SK-N-SH treated with all-trans-retinoic acid at 6 μM for 48 hours (cell line): ENCODE measurements at regions not wholly inside any gene's neighbourhood (a gene's known extent, or its start where the extent isn't known, plus 50 kb on each side); places are given as distances from the start of the nearest gene placed in this dataset.

Experiments
- ATAC-seq: fragments of 200-7000 bp; cut with Tn5 transposase; 3 replicates; pipeline ENCODE4 v1.9.1; 2020; ENCODE audit warnings: mild to moderate bottlenecking, moderate library complexity
- ARNTL ChIP-seq: fragments of 450-650 bp; formaldehyde crosslinking; IDR thresholded peaks from 2 replicates; pipeline ENCODE4 v1.5.0; 2020; ENCODE audit warnings: low read depth, mild to moderate bottlenecking, moderate library complexity, borderline replicate concordance
- BACH2 ChIP-seq: fragments of 250-450 bp; sonication (Bioruptor Pico); IDR thresholded peaks from 2 replicates; pipeline ENCODE4 v1.9.0; 2021; ENCODE audit warnings: mild to moderate bottlenecking, borderline replicate concordance
- CSDC2 ChIP-seq: fragments of 250-450 bp; sonication (Bioruptor Pico); IDR thresholded peaks from 2 replicates; pipeline ENCODE4 v1.5.0; 2020; ENCODE audit warnings: mild to moderate bottlenecking, moderate library complexity
- CSRNP3 ChIP-seq: fragments of 250-450 bp; sonication (Bioruptor Pico); IDR thresholded peaks from 2 replicates; pipeline ENCODE4 v1.5.1; 2021; ENCODE audit warnings: mild to moderate bottlenecking, moderate library complexity
- ESRRG ChIP-seq: fragments of 250-450 bp; sonication (Bioruptor Pico); IDR thresholded peaks from 2 replicates; pipeline ENCODE4 v1.6.1; 2021; ENCODE audit warnings: mild to moderate bottlenecking
- GLIS3 ChIP-seq: fragments of 250-450 bp; sonication (Bioruptor Pico); IDR thresholded peaks from 2 replicates; pipeline ENCODE4 v1.5.0; 2020; ENCODE audit warnings: mild to moderate bottlenecking, moderate library complexity
- ISL1 ChIP-seq: fragments of 250-450 bp; sonication (Bioruptor Pico); IDR thresholded peaks from 2 replicates; pipeline ENCODE4 v2.1.2; 2022; ENCODE audit warnings: mild to moderate bottlenecking, moderate library complexity
- OSR1 ChIP-seq: fragments of 250-450 bp; sonication (Bioruptor Pico); IDR thresholded peaks from 2 replicates; pipeline ENCODE4 v1.8.0; 2022; ENCODE audit warnings: moderate library complexity, mild to moderate bottlenecking, inconsistent platforms
- PATZ1 ChIP-seq: fragments of 250-450 bp; sonication (Bioruptor Pico); IDR thresholded peaks from 2 replicates; pipeline ENCODE4 v1.8.0; 2020; ENCODE audit warnings: mild to moderate bottlenecking, moderate library complexity, borderline replicate concordance
- POU6F1 ChIP-seq: fragments of 250-450 bp; sonication (Bioruptor Pico); IDR thresholded peaks from 2 replicates; pipeline ENCODE4 v1.8.0; 2021; ENCODE audit warnings: low read depth, mild to moderate bottlenecking, moderate library complexity, borderline replicate concordance
- PPARA ChIP-seq: fragments of 250-450 bp; sonication (Bioruptor Pico); IDR thresholded peaks from 2 replicates; pipeline ENCODE4 v1.5.0; 2020; ENCODE audit warnings: mild to moderate bottlenecking, borderline replicate concordance
- RARB ChIP-seq: fragments of 250-450 bp; sonication (Bioruptor Pico); IDR thresholded peaks from 2 replicates; pipeline ENCODE4 v1.8.0; 2021; ENCODE audit warnings: mild to moderate bottlenecking, moderate library complexity
- SNAI2 ChIP-seq: fragments of 250-450 bp; sonication (Bioruptor Pico); IDR thresholded peaks from 2 replicates; pipeline ENCODE4 v1.5.0; 2020; ENCODE audit warnings: mild to moderate bottlenecking, moderate library complexity
- TCF4 ChIP-seq: fragments of 250-450 bp; sonication (Bioruptor Pico); IDR thresholded peaks from 2 replicates; pipeline ENCODE4 v1.8.0; 2021; ENCODE audit warnings: mild to moderate bottlenecking, moderate library complexity, borderline replicate concordance
- TOX ChIP-seq: fragments of 250-450 bp; sonication (Bioruptor Pico); IDR thresholded peaks from 2 replicates; pipeline ENCODE4 v1.8.0; 2021; ENCODE audit warnings: mild to moderate bottlenecking, moderate library complexity, borderline replicate concordance
- TSHZ2 ChIP-seq: fragments of 250-450 bp; sonication (Bioruptor Pico); IDR thresholded peaks from 2 replicates; pipeline ENCODE4 v1.5.0; 2020; ENCODE audit warnings: mild to moderate bottlenecking, moderate library complexity
- ZC3H10 ChIP-seq: fragments of 250-450 bp; sonication (Bioruptor Pico); IDR thresholded peaks from 2 replicates; pipeline ENCODE4 v1.5.1; 2021; ENCODE audit warnings: mild to moderate bottlenecking, moderate library complexity
- ZFP3 ChIP-seq: fragments of 250-450 bp; sonication (Bioruptor Pico); IDR thresholded peaks from 2 replicates; pipeline ENCODE4 v1.5.0; 2020; ENCODE audit warnings: mild to moderate bottlenecking, moderate library complexity
- ZFP30 ChIP-seq: fragments of 450-650 bp; formaldehyde crosslinking; IDR thresholded peaks from 2 replicates; pipeline ENCODE4 v1.5.0; 2022; ENCODE audit warnings: mild to moderate bottlenecking, moderate library complexity
- ZNF565 ChIP-seq: fragments of 450-650 bp; formaldehyde crosslinking; conservative IDR thresholded peaks from 2 replicates; pipeline ENCODE4 v1.5.0; 2020; ENCODE audit warnings: low read depth, mild to moderate bottlenecking, moderate library complexity
- ZNF70 ChIP-seq: fragments of 450-650 bp; formaldehyde crosslinking; IDR thresholded peaks from 2 replicates; pipeline ENCODE4 v1.5.0; 2020; ENCODE audit warnings: mild to moderate bottlenecking, moderate library complexity
- ZNF8 ChIP-seq: fragments of 450-650 bp; formaldehyde crosslinking; IDR thresholded peaks from 2 replicates; pipeline ENCODE4 v1.5.0; 2020; ENCODE audit warnings: mild to moderate bottlenecking, moderate library complexity
- TF ChIP-seq, protein P1 (sequence below): fragments of 250-450 bp; sonication (Bioruptor Pico); IDR thresholded peaks from 2 replicates; pipeline ENCODE4 v1.5.1; 2020; ENCODE audit warnings: low read depth, mild to moderate bottlenecking, moderate library complexity

DNA sequence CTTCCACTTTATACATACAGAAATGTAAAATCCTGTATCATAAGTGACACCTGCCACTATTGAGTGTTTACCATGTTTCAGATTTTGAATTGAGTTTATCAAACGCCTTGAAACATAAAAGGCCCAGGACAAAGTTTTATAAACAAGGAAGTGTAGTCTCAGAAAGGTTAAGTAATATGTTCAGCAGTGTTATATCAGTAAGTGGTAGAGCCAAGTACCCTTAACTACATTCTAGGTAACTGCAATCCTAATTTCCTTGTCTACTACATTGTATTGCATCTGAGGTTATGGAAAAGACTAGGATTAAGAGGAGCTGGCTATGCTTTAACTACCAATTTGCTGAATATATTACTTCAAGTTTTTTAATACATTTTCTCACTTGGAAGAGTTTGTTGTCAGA, 641.6 kb downstream of the LRRC70 start:
- no peak for ATAC-seq
- TF ChIP-seq, protein P1, sequence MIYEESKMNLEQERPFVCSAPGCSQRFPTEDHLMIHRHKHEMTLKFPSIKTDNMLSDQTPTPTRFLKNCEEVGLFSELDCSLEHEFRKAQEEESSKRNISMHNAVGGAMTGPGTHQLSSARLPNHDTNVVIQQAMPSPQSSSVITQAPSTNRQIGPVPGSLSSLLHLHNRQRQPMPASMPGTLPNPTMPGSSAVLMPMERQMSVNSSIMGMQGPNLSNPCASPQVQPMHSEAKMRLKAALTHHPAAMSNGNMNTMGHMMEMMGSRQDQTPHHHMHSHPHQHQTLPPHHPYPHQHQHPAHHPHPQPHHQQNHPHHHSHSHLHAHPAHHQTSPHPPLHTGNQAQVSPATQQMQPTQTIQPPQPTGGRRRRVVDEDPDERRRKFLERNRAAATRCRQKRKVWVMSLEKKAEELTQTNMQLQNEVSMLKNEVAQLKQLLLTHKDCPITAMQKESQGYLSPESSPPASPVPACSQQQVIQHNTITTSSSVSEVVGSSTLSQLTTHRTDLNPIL (CRISPR knock-in tag): no peak
- no peak for TF ChIP-seq ZFP3 (CRISPR knock-in tag)
- TF ChIP-seq TCF4: no peak
- TF ChIP-seq ZNF565: no peak
- TF ChIP-seq BACH2: no peak
- TF ChIP-seq SNAI2 (CRISPR knock-in tag): no peak
- no peak for TF ChIP-seq CSDC2 (CRISPR knock-in tag)
- no peak for TF ChIP-seq ARNTL (CRISPR knock-in tag)
- no peak for TF ChIP-seq TOX (CRISPR knock-in tag)
- TF ChIP-seq ESRRG (CRISPR knock-in tag): no peak
- no peak for TF ChIP-seq ZNF70 (CRISPR knock-in tag)
- no peak for TF ChIP-seq CSRNP3 (CRISPR knock-in tag)
- TF ChIP-seq ZFP30 (CRISPR knock-in tag): no peak
- TF ChIP-seq ZC3H10 (CRISPR knock-in tag): no peak
- no peak for TF ChIP-seq RARB
- TF ChIP-seq PATZ1 (CRISPR knock-in tag): no peak
- TF ChIP-seq GLIS3 (CRISPR knock-in tag): no peak
- TF ChIP-seq PPARA (CRISPR knock-in tag): no peak
- TF ChIP-seq POU6F1 (CRISPR knock-in tag): no peak

- no peak for ATAC-seq
Measured at GRCh38 chr5:63217422-63217821, 638.8 kb downstream of the LRRC70 start.

DNA sequence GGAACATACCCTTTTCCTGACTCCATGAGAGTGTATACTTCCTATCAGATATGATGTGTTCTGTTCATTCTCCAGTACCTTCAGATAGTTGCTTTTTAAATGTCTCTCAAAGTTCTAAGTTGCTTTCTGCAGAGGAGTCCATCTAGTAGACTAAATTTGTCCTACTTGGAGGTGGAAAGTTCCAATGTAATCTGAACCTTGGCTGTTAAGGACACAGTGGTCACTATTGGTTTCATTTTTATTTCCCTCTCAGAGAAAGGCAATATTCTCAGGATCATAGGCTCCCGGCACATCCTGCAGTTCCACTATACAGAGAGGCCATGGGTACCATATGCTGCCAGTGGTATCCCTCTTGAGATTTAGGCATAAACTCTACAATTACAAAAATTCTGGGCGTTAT, 634.6 kb downstream of the LRRC70 start:
- no peak for ATAC-seq
- TF ChIP-seq ZNF70 (CRISPR knock-in tag) (no peak), RARB (no peak), TSHZ2 (CRISPR knock-in tag) (no peak), ZNF565 (no peak), CSRNP3 (CRISPR knock-in tag) (no peak), TCF4 (no peak), ISL1 (CRISPR knock-in tag) (no peak)
- TF ChIP-seq, protein P1 (CRISPR knock-in tag): no peak

More at GRCh38 chr5:63217422-63217821, 638.8 kb downstream of the LRRC70 start:
- TF ChIP-seq BACH2: no peak
- no peak for TF ChIP-seq ZNF70 (CRISPR knock-in tag)
- TF ChIP-seq ZC3H10 (CRISPR knock-in tag): no peak
- no peak for TF ChIP-seq TCF4
- TF ChIP-seq, protein P1 (CRISPR knock-in tag): no peak
- no peak for TF ChIP-seq RARB
- no peak for TF ChIP-seq ZNF8
- TF ChIP-seq OSR1: no peak
- TF ChIP-seq ISL1 (CRISPR knock-in tag): no peak
- TF ChIP-seq, all 23 proteins: peak for 0
